ENCODE measurements at regions not wholly inside any gene's neighbourhood (a gene's known extent, or its start where the extent isn't known, plus 50 kb on each side); places are given as distances from the start of the nearest gene placed in this dataset.
"Not testable (repeated sequence)": the region's sequence is repeated elsewhere in the genome, so short reads cannot be mapped to it uniquely, and the experiment has no call there.

DNA sequence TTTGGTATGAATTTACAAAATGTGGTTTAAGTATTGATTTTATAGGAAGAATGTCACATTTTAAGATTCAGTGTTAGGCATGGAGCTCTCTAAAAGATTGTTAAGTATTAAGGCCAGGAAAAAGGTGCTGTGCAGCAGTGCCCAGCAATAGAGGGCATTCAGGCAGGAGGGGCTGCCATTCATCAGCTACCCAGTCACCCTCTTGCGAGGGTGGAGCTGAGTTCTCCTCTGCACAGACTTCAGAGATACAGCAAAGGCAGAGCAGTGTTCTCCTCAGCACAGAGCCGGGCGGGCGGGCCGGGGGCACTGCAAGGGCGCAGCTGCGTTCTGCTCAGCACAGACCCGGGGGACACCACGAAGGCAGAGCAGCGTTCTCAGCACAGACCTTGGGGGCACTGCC, 474.0 kb downstream of the SPATA31A6 start:
- TF ChIP-seq, protein P1, sequence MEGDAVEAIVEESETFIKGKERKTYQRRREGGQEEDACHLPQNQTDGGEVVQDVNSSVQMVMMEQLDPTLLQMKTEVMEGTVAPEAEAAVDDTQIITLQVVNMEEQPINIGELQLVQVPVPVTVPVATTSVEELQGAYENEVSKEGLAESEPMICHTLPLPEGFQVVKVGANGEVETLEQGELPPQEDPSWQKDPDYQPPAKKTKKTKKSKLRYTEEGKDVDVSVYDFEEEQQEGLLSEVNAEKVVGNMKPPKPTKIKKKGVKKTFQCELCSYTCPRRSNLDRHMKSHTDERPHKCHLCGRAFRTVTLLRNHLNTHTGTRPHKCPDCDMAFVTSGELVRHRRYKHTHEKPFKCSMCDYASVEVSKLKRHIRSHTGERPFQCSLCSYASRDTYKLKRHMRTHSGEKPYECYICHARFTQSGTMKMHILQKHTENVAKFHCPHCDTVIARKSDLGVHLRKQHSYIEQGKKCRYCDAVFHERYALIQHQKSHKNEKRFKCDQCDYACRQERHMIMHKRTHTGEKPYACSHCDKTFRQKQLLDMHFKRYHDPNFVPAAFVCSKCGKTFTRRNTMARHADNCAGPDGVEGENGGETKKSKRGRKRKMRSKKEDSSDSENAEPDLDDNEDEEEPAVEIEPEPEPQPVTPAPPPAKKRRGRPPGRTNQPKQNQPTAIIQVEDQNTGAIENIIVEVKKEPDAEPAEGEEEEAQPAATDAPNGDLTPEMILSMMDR (IDR thresholded peaks at IDR 0.05) = not testable (repeated sequence)
- not testable (repeated sequence) for TF ChIP-seq POLR2A (IDR thresholded peaks at IDR 0.05)
